CD14-positive monocyte (primary cell): ENCODE measurements at regions not wholly inside any gene's neighbourhood (a gene's known extent, or its start where the extent isn't known, plus 50 kb on each side); places are given as distances from the start of the nearest gene placed in this dataset.
"Not testable (repeated sequence)": the region's sequence is repeated elsewhere in the genome, so short reads cannot be mapped to it uniquely, and the experiment has no call there.

Source experiments
- DNase-seq, 3 donors: peaks; one replicate each; pipeline ENCODE4 v3.0.0-alpha.2; 2011 to 2022
- H2AFZ ChIP-seq: 2 replicates; pipeline ENCODE4 v1.6.0; 2012; ENCODE audit warnings: mild to moderate bottlenecking, low read depth, low read length, inconsistent platforms; ENCODE audit not compliant: insufficient read depth, poor library complexity, severe bottlenecking
- H3K27ac ChIP-seq, 2 donors: 1 replicate in 1 of 2; 2 replicates in 1 of 2; pipeline ENCODE4 v1.5.1; 2012 to 2013; ENCODE audit warnings: low read length in 2 of 2, control low read depth in 1 of 2, inconsistent platforms in 1 of 2, low read depth in 1 of 2, mild to moderate bottlenecking in 1 of 2
- H3K27me3 ChIP-seq, 2 donors: one replicate each; pipeline versions ENCODE4 v1.6.0 to v1.6.1; 2011 to 2013; ENCODE audit warnings: low read length in 2 of 2; ENCODE audit not compliant: control insufficient read depth in 2 of 2, insufficient read depth in 2 of 2
- H3K36me3 ChIP-seq, 2 donors: replicated peaks in 1 of 2; 1 replicate in 1 of 2; 2 replicates in 1 of 2; pipeline versions ENCODE4 v1.5.1 to v1.6.1; 2012 to 2013; ENCODE audit warnings: low read length in 2 of 2, control low read depth in 1 of 2, inconsistent platforms in 1 of 2, mild to moderate bottlenecking in 1 of 2; ENCODE audit not compliant: insufficient read depth in 2 of 2, control insufficient read depth in 1 of 2
- H3K4me1 ChIP-seq, 2 donors: 1 replicate in 1 of 2; 2 replicates in 1 of 2; pipeline versions ENCODE4 v1.5.1 to v1.6.1; 2012 to 2013; ENCODE audit warnings: low read length in 2 of 2, control low read depth in 1 of 2, inconsistent platforms in 1 of 2, mild to moderate bottlenecking in 1 of 2, moderate library complexity in 1 of 2; ENCODE audit not compliant: insufficient read depth in 2 of 2, control insufficient read depth in 1 of 2
- H3K4me2 ChIP-seq: replicated peaks from 2 replicates; pipeline ENCODE3; 2012; ENCODE audit warnings: low read length, moderate library complexity, mild to moderate bottlenecking; ENCODE audit not compliant: poor library complexity, severe bottlenecking; ENCODE audit errors: extremely low read depth
- H3K4me3 ChIP-seq, 3 experiments: fragments of 200-600 bp in 1 of 3; sonication (generic) in 1 of 3; replicated peaks in 1 of 3; 1 replicate in 2 of 3; 2 replicates in 1 of 3; pipeline ENCODE4 v1.5.1; 2011 to 2013; ENCODE audit warnings: low read length in 3 of 3, mild to moderate bottlenecking in 3 of 3, control low read depth in 2 of 3, low read depth in 2 of 3, inconsistent platforms in 1 of 3, moderate library complexity in 1 of 3
- H3K79me2 ChIP-seq: 2 replicates; pipeline ENCODE4 v1.6.0; 2012; ENCODE audit warnings: mild to moderate bottlenecking, control low read depth, inconsistent platforms, low read length, moderate library complexity; ENCODE audit not compliant: insufficient read depth
- H3K9ac ChIP-seq: 2 replicates; pipeline ENCODE4 v1.6.0; 2017; ENCODE audit warnings: low read length, mild to moderate bottlenecking; ENCODE audit not compliant: insufficient read depth, poor library complexity, severe bottlenecking
- H3K9me3 ChIP-seq, 2 donors: replicated peaks in 1 of 2; 1 replicate in 1 of 2; 2 replicates in 1 of 2; pipeline versions ENCODE4 v1.5.1 to v1.6.1; 2012 to 2013; ENCODE audit warnings: low read length in 2 of 2, control low read depth in 1 of 2; ENCODE audit not compliant: control insufficient read depth in 1 of 2, insufficient read depth in 1 of 2
- H4K20me1 ChIP-seq: 2 replicates; pipeline ENCODE4 v1.6.0; 2012; ENCODE audit warnings: mild to moderate bottlenecking, low read length, control low read depth, moderate library complexity; ENCODE audit not compliant: insufficient read depth
- H3K27ac Mint-ChIP-seq, 7 donors: one replicate each; pipeline ENCODE4 v1.8.0; 2020; ENCODE audit warnings: mild to moderate bottlenecking in 7 of 7, mixed read lengths in 7 of 7, moderate library complexity in 6 of 7, inconsistent platforms in 2 of 7
- H3K27me3 Mint-ChIP-seq, 3 donors: one replicate each; pipeline ENCODE4 v1.8.0; 2021 to 2022; ENCODE audit warnings: low read depth in 3 of 3, mild to moderate bottlenecking in 3 of 3, mixed read lengths in 3 of 3, moderate library complexity in 3 of 3, inconsistent platforms in 1 of 3
- H3K36me3 Mint-ChIP-seq, 2 donors: one replicate each; pipeline ENCODE4 v1.8.0; 2020; ENCODE audit warnings: mixed read lengths in 2 of 2, inconsistent platforms in 1 of 2, mild to moderate bottlenecking in 1 of 2
- H3K4me1 Mint-ChIP-seq: one replicate; pipeline ENCODE4 v1.8.0; 2020; ENCODE audit warnings: mild to moderate bottlenecking, mixed read lengths
- H3K4me3 Mint-ChIP-seq, 2 donors: one replicate each; pipeline ENCODE4 v1.8.0; 2020; ENCODE audit warnings: mild to moderate bottlenecking in 2 of 2, mixed read lengths in 2 of 2, moderate library complexity in 1 of 2
- H3K9me3 Mint-ChIP-seq, 7 donors: one replicate each; pipeline ENCODE4 v1.8.0; 2020 to 2022; ENCODE audit warnings: mixed read lengths in 7 of 7, mild to moderate bottlenecking in 6 of 7, moderate library complexity in 6 of 7, inconsistent platforms in 2 of 7
- CTCF ChIP-seq: fragments of 200-600 bp; IDR thresholded peaks from one replicate; pipeline ENCODE4 v1.8.0; 2022; ENCODE audit warnings: antibody characterized with exemption, mild to moderate bottlenecking
- WGBS: methylation state at CpG from one replicate; pipeline ENCODE4 v1.1.5; 2013; ENCODE audit warnings: missing lambda C conversion rate; ENCODE audit not compliant: insufficient coverage; 5-methylcytosine and 5-hydroxymethylcytosine counted together
- intact Hi-C, 2 donors: fragments of 100-400 bp; cut with micrococcal nuclease; formaldehyde crosslinking; loops; one replicate each; pipeline versions ENCODE4 v1.15.0 to v1.15.1; 2023

- Histone ChIP-seq H3K36me3 (no peaks in the 10 kb centered on the region), H3K4me2 (no peak overlapping the region), H3K27ac (no peak overlapping the region), H3K27me3 (no peaks in the 10 kb centered on the region), H4K20me1 (no peaks in the 10 kb centered on the region), H2AFZ (no peak overlapping the region), H3K79me2 (no peaks in the 10 kb centered on the region), H3K4me1 (peaks cover 7 to 12% of the 10 kb centered on the region in 2 donors), H3K9ac (no peak overlapping the region), H3K9me3 (no peaks in the 10 kb centered on the region), H3K4me3 (no peak overlapping the region)
- Mint-ChIP-seq H3K36me3 (no peaks in the 10 kb centered on the region), H3K9me3 (peaks cover 0 to 5% (median 0%) of the 10 kb centered on the region in 7 donors), H3K4me3 (no peak overlapping the region), H3K4me1 (peaks cover 10% of the 10 kb centered on the region), H3K27me3 (peaks cover 0 to 4% (median 0%) of the 10 kb centered on the region in 3 donors), H3K27ac (no peak overlapping the region)
- intact Hi-C loops: no loop called here
- TF ChIP-seq CTCF: no peak
- WGBS: 95% methylated on average over 19 of the region's 24 CpGs
- DNase-seq: no peak
Measured at GRCh38 chr10:4403638-4404252, 422.3 kb upstream of the AKR1E2 start.

GRCh38 chr10:4401080-4401479 lies 424.9 kb upstream of the AKR1E2 start:
- H2AFZ ChIP-seq, H3K9me3 Mint-ChIP-seq, H3K9me3 ChIP-seq, H3K27me3 ChIP-seq, H3K27ac ChIP-seq, H3K4me3 ChIP-seq, H4K20me1 ChIP-seq, DNase-seq, H3K36me3 Mint-ChIP-seq, H3K4me3 Mint-ChIP-seq, H3K27ac Mint-ChIP-seq, H3K4me2 ChIP-seq, H3K9ac ChIP-seq, H3K36me3 ChIP-seq, H3K27me3 Mint-ChIP-seq, intact Hi-C loops, H3K4me1 ChIP-seq, H3K79me2 ChIP-seq, H3K4me1 Mint-ChIP-seq: not testable (repeated sequence)
- 100% methylated on average over 4 of the region's 4 CpGs for WGBS
